Kidney (tissue), 13 donors: ENCODE measurements at regions not wholly inside any gene's neighbourhood (a gene's known extent, or its start where the extent isn't known, plus 50 kb on each side); places are given as distances from the start of the nearest gene placed in this dataset.

Experiments
- DNase-seq, 5 donors: peaks; one replicate each; pipeline ENCODE4 v3.0.0-alpha.2; 2013 to 2020
- FAIRE-seq: peaks from 2 replicates; lab custom pipeline; 2012; peaks lifted over from hg19 to GRCh38; lab: Jason Lieb, UNC
- H3K27ac ChIP-seq, 2 donors: one replicate each; pipeline ENCODE4 v1.7.0; 2013; ENCODE audit warnings: low read depth in 2 of 2, low read length in 2 of 2, inconsistent platforms in 1 of 2
- H3K27me3 ChIP-seq: one replicate; pipeline ENCODE4 v1.7.1; 2013; ENCODE audit warnings: low read length, inconsistent platforms; ENCODE audit not compliant: control insufficient read depth, insufficient read depth
- H3K36me3 ChIP-seq, 3 donors: one replicate each; pipeline versions ENCODE4 v1.7.0 to v1.7.1; 2013; ENCODE audit warnings: low read length in 3 of 3, control low read depth in 1 of 3, inconsistent platforms in 1 of 3; ENCODE audit not compliant: insufficient read depth in 3 of 3, control insufficient read depth in 2 of 3
- H3K4me1 ChIP-seq, 3 donors: one replicate each; pipeline versions ENCODE4 v1.7.0 to v1.7.1; 2013; ENCODE audit warnings: low read length in 3 of 3, inconsistent platforms in 1 of 3, low read depth in 1 of 3; ENCODE audit not compliant: control insufficient read depth in 2 of 3, insufficient read depth in 2 of 3
- H3K4me3 ChIP-seq, 3 donors: one replicate each; pipeline versions ENCODE4 v1.7.0 to v1.8.1; 2013; ENCODE audit warnings: low read length in 3 of 3, control low read depth in 1 of 3, inconsistent platforms in 1 of 3
- H3K9ac ChIP-seq, 3 donors: one replicate each; pipeline versions ENCODE4 v1.7.0 to v1.7.1; 2013; ENCODE audit warnings: low read length in 3 of 3, control low read depth in 1 of 3, inconsistent platforms in 1 of 3
- H3K9me3 ChIP-seq, 3 donors: one replicate each; pipeline versions ENCODE4 v1.7.0 to v1.7.1; 2013; ENCODE audit warnings: low read length in 3 of 3, control low read depth in 1 of 3, inconsistent platforms in 1 of 3; ENCODE audit not compliant: control insufficient read depth in 2 of 3, insufficient read depth in 1 of 3
- CTCF ChIP-seq: IDR thresholded peaks from 3 replicates; pipeline ENCODE4 v1.5.1; 2012; ENCODE audit warnings: mild to moderate bottlenecking, moderate library complexity, borderline replicate concordance; ENCODE audit not compliant: insufficient read depth; ENCODE audit errors: extremely low read depth
- intact Hi-C: fragments of 100-400 bp; cut with DNase I; formaldehyde crosslinking; loops from one replicate; pipeline ENCODE4 v1.11.1; 2022
- donor health status: control.
- donor health status: control.
- donor health status: control.
- donor health status: control.
- donor health status: control.
- donor health status: DM: yes; HTN: yes; CAD: no.
- donor health status: Normal renal cell carcinoma (clear cell type).

DNA sequence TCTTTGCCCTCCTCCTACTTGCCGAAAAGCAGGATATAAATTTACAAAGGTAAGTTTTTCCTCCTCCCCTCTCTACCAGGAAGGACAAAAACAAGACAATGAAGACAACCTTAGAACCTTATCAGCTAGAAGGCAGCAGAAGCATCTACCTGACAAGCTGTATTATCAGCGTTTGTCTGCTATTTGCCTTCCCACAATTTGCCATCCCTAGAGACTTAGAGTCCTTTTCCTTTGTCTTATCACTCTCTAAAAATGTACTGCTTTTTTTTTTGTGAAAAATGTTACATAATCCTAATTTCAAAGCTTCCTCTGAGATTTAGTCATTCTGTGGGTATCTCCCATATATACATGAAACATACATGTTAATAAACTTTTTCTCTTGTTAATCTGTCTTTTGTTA, 176.9 kb upstream of the PROK2 start:
- no peak for DNase-seq
- Histone ChIP-seq H3K36me3 (no peaks in the 10 kb centered on the region), H3K27me3 (no peaks in the 10 kb centered on the region), H3K27ac (no peak overlapping the region), H3K9me3 (no peaks in the 10 kb centered on the region), H3K4me1 (no peaks in the 10 kb centered on the region), H3K4me3 (no peak overlapping the region), H3K9ac (no peak overlapping the region)
- no peak for TF ChIP-seq CTCF
- FAIRE-seq, result no peak
- intact Hi-C loops, result no loop called here

DNA sequence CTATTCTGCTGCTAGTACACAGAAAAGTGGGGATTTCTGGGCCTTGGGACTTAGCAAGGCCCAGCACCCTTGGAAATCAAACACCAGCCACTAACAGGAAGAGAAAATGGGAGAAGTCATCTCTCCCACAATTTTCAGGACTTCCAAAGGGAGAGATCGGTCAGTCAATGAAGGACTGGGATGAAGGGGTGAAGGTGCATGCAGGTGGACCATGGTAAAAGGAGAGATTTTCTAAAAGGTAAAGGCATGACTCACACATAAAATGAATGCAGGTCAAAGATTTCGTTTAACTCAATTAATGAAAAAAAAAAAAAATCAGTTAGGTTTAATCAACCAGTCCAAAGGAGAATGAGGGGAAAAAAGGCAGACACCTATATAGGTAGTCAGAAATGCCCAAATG, 176.4 kb upstream of the PROK2 start:
- DNase-seq, result no peak
- Histone ChIP-seq H3K9me3 (no peaks in the 10 kb centered on the region), H3K36me3 (no peaks in the 10 kb centered on the region), H3K4me1 (no peaks in the 10 kb centered on the region), H3K9ac (no peak overlapping the region), H3K27me3 (no peaks in the 10 kb centered on the region), H3K4me3 (no peak overlapping the region), H3K27ac (no peak overlapping the region)
- intact Hi-C loops, result no loop called here
- TF ChIP-seq CTCF, result no peak
- no peak for FAIRE-seq

GRCh38 chr3:71958533-71958932, 173.6 kb upstream of the PROK2 start:
- intact Hi-C loops, result no loop called here
- no peak for FAIRE-seq

More at GRCh38 chr3:71958533-71958932, 173.6 kb upstream of the PROK2 start:
- Histone ChIP-seq H3K9me3 (no peaks in the 10 kb centered on the region), H3K4me3 (no peak overlapping the region), H3K9ac (no peak overlapping the region), H3K4me1 (peaks cover 0 to 3% (median 0%) of the 10 kb centered on the region in 3 donors), H3K27ac (no peak overlapping the region), H3K36me3 (no peaks in the 10 kb centered on the region), H3K27me3 (no peaks in the 10 kb centered on the region)
- TF ChIP-seq CTCF, result no peak
- DNase-seq, result no peak
